VCaP (cell line): ENCODE measurements at regions not wholly inside any gene's neighbourhood (a gene's known extent, or its start where the extent isn't known, plus 50 kb on each side); places are given as distances from the start of the nearest gene placed in this dataset.

Experiments
- H3K27ac ChIP-seq: fragments of 450-650 bp; 2 replicates; pipeline ENCODE4 v1.5.1; 2017
- CTCF ChIP-seq: fragments of 450-650 bp; conservative IDR thresholded peaks from 2 replicates; pipeline ENCODE4 v1.5.1; 2017; ENCODE audit warnings: mild to moderate bottlenecking, moderate library complexity

- H3K27ac ChIP-seq: no peak overlapping the region
- TF ChIP-seq CTCF: no peak
These were observed 94.6 kb upstream of the SMNDC1 start for GRCh38 chr10:110399106-110399964.

- H3K27ac ChIP-seq: no peak overlapping the region
- no peak for TF ChIP-seq CTCF
These were observed 95.5 kb upstream of the SMNDC1 start for GRCh38 chr10:110399965-110400933.

GRCh38 chr10:110401401-110402076 is 96.2 kb upstream of the DUSP5 start:
- H3K27ac ChIP-seq: no peak overlapping the region
- no peak for TF ChIP-seq CTCF

GRCh38 chr10:110402077-110402416 is 95.7 kb upstream of the DUSP5 start:
- H3K27ac ChIP-seq: no peak overlapping the region
- no peak for TF ChIP-seq CTCF

- no peak for TF ChIP-seq CTCF
- no peak overlapping the region for H3K27ac ChIP-seq
These were observed 94.1 kb upstream of the DUSP5 start for GRCh38 chr10:110403593-110403992.

GRCh38 chr10:110404413-110404812 is 93.3 kb upstream of the DUSP5 start:
- TF ChIP-seq CTCF: no peak
- H3K27ac ChIP-seq: no peak overlapping the region

- TF ChIP-seq CTCF: no peak
- H3K27ac ChIP-seq: no peak overlapping the region
These were observed 92.9 kb upstream of the DUSP5 start for GRCh38 chr10:110404825-110405224.
